Hepatocyte (in vitro differentiated cells): ENCODE measurements at regions not wholly inside any gene's neighbourhood (a gene's known extent, or its start where the extent isn't known, plus 50 kb on each side); places are given as distances from the start of the nearest gene placed in this dataset.

Experiments used
- DNase-seq: peaks from one replicate; pipeline ENCODE4 v3.0.0-alpha.2; 2016; ENCODE audit warnings: low spot score
- H2AFZ ChIP-seq: fragments of 200-600 bp; sonication (generic); 2 replicates; pipeline ENCODE4 v1.6.0; 2016; ENCODE audit warnings: antibody characterized with exemption, mild to moderate bottlenecking
- H3K27ac ChIP-seq: fragments of 200-600 bp; sonication (generic); 2 replicates; pipeline ENCODE4 v1.5.1; 2016; ENCODE audit warnings: mild to moderate bottlenecking
- H3K27me3 ChIP-seq: fragments of 200-600 bp; sonication (generic); 2 replicates; pipeline ENCODE4 v1.6.1; 2016
- H3K36me3 ChIP-seq: fragments of 200-600 bp; sonication (generic); replicated peaks from 2 replicates; pipeline ENCODE4 v1.5.1; 2016; ENCODE audit warnings: low read depth; ENCODE audit not compliant: insufficient read depth
- H3K4me1 ChIP-seq: fragments of 200-600 bp; sonication (generic); 2 replicates; pipeline ENCODE4 v1.5.1; 2016; ENCODE audit warnings: mild to moderate bottlenecking, moderate library complexity; ENCODE audit not compliant: insufficient read depth
- H3K4me2 ChIP-seq: fragments of 200-600 bp; sonication (generic); 2 replicates; pipeline ENCODE4 v1.6.0; 2016
- H3K4me3 ChIP-seq: fragments of 200-600 bp; sonication (generic); 2 replicates; pipeline ENCODE4 v1.5.1; 2016; ENCODE audit warnings: mild to moderate bottlenecking
- H3K79me2 ChIP-seq: fragments of 200-600 bp; sonication (generic); 2 replicates; pipeline ENCODE4 v1.6.0; 2017; ENCODE audit warnings: mild to moderate bottlenecking
- H3K9me2 ChIP-seq: fragments of 200-600 bp; sonication (generic); replicated peaks from 2 replicates; pipeline ENCODE4 v1.6.0; 2017; ENCODE audit warnings: mild to moderate bottlenecking; ENCODE audit not compliant: insufficient read depth
- H3K9me3 ChIP-seq: fragments of 200-600 bp; sonication (generic); 2 replicates; pipeline ENCODE4 v1.5.1; 2016; ENCODE audit warnings: low read depth, mild to moderate bottlenecking
- H4K20me1 ChIP-seq: fragments of 200-600 bp; sonication (generic); 2 replicates; pipeline ENCODE4 v1.6.0; 2016; ENCODE audit warnings: mild to moderate bottlenecking; ENCODE audit not compliant: insufficient read depth, poor library complexity, severe bottlenecking
- CTCF ChIP-seq: fragments of 200-600 bp; sonication (generic); IDR thresholded peaks from 2 replicates; pipeline ENCODE4 v1.5.1; 2016; ENCODE audit warnings: antibody characterized with exemption, mild to moderate bottlenecking; ENCODE audit not compliant: poor library complexity
- EZH2 ChIP-seq: fragments of 200-600 bp; sonication (generic); IDR thresholded peaks from 2 replicates; pipeline ENCODE4 v1.6.1; 2016; ENCODE audit warnings: antibody characterized with exemption, mild to moderate bottlenecking, borderline replicate concordance
- EZH2phosphoT487 ChIP-seq: fragments of 200-600 bp; sonication (generic); IDR thresholded peaks from one replicate; pipeline ENCODE4 v1.6.1; 2018; ENCODE audit warnings: antibody characterized with exemption, mild to moderate bottlenecking, low read depth, moderate library complexity; ENCODE audit not compliant: unreplicated experiment, severe bottlenecking
- WGBS: methylation state at CpG from one replicate; pipeline ENCODE4 v1.1.6; 2016; ENCODE audit warnings: low lambda C conversion rate; ENCODE audit errors: missing lambda C conversion rate; 5-methylcytosine and 5-hydroxymethylcytosine counted together

DNA sequence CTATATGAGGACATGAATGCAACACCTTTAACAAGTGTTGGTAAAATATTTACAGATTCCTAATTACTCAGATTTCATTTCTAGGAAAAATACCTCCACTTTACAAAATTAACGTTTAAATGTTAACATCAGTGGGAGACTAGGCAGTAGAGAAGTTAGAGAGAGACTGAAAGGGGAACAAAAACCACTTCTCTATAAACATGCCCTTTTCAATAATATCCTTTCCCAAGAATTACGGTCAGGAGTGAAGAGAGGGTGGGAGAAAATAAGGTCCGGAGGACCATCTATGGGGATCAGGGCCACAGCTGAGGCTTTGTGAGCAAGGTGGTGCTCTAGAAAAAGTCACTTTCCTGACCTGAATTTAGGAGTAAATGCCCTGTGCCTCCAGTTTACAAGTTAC, 65.3 kb upstream of the WIPF1 start:
- peaks cover 31% of the 10 kb centered on the region for H3K4me1 ChIP-seq
- H3K4me2 ChIP-seq: peak overlapping the region; percentile 62
- no peaks in the 10 kb centered on the region for H3K36me3 ChIP-seq
- no peak overlapping the region for H2AFZ ChIP-seq
- no peaks in the 10 kb centered on the region for H3K9me3 ChIP-seq
- no peaks in the 10 kb centered on the region for H4K20me1 ChIP-seq
- no peak for TF ChIP-seq CTCF
- TF ChIP-seq EZH2: no peak
- no peak for TF ChIP-seq EZH2phosphoT487
- no peaks in the 10 kb centered on the region for H3K27me3 ChIP-seq
- no peak overlapping the region for H3K4me3 ChIP-seq
- H3K27ac ChIP-seq: peak overlapping the region; percentile 88
- 62% methylated on average over 3 of the region's 3 CpGs for WGBS
- H3K9me2 ChIP-seq: no peaks in the 10 kb centered on the region
- H3K79me2 ChIP-seq: peaks cover 16% of the 10 kb centered on the region
- no peak for DNase-seq

DNA sequence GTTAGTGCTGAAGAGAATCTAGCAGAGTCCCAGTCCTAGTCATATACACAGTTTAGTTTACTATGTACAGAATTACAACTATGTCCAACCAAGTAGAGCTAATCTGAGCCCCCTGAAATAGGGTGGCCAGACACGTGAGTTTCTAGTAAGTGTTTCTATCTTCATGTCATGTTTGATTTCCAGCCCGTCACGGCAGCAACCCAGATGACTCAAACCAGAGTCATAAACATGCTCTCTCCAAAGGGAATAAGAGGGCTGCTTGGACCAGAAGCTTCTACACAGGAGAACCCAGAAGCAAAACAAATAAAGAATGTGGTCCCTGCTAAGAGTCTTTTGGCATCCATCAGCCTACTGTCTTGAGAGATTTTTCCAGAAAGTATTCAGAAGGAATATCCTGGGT, 64.9 kb upstream of the WIPF1 start:
- 34% methylated on average over 3 of the region's 3 CpGs for WGBS
- Histone ChIP-seq H3K9me2 (no peaks in the 10 kb centered on the region), H3K9me3 (no peaks in the 10 kb centered on the region), H3K27ac (peak overlapping the region; percentile 88), H3K79me2 (peaks cover 16% of the 10 kb centered on the region), H3K27me3 (no peaks in the 10 kb centered on the region), H4K20me1 (no peaks in the 10 kb centered on the region), H3K4me2 (no peak overlapping the region), H3K4me1 (peaks cover 27% of the 10 kb centered on the region), H3K36me3 (no peaks in the 10 kb centered on the region), H3K4me3 (no peak overlapping the region), H2AFZ (no peak overlapping the region)
- no peak for TF ChIP-seq CTCF
- no peak for TF ChIP-seq EZH2phosphoT487
- DNase-seq: no peak

GRCh38 chr2:174660984-174661675, 63.5 kb upstream of the WIPF1 start:
- TF ChIP-seq EZH2phosphoT487: no peak
- TF ChIP-seq CTCF: no peak
- TF ChIP-seq EZH2: no peak

More at GRCh38 chr2:174660984-174661675, 63.5 kb upstream of the WIPF1 start:
- DNase-seq: no peak
- Histone ChIP-seq H3K4me1 (peaks cover 23% of the 10 kb centered on the region), H3K9me2 (no peaks in the 10 kb centered on the region), H3K9me3 (no peaks in the 10 kb centered on the region), H3K36me3 (no peaks in the 10 kb centered on the region), H3K27me3 (no peaks in the 10 kb centered on the region), H3K4me2 (no peak overlapping the region), H3K79me2 (peaks cover 16% of the 10 kb centered on the region), H2AFZ (no peak overlapping the region), H3K27ac (no peak overlapping the region), H3K4me3 (no peak overlapping the region), H4K20me1 (no peaks in the 10 kb centered on the region)
- WGBS: 88% methylated on average over 9 of the region's 9 CpGs
